ENCODE measurements at regions not wholly inside any gene's neighbourhood (a gene's known extent, or its start where the extent isn't known, plus 50 kb on each side); places are given as distances from the start of the nearest gene placed in this dataset.

GRCh38 chr6:137783710-137784109, 83.3 kb upstream of the TNFAIP3 start:
- no peak overlapping the region for H3K27ac ChIP-seq
- no peak overlapping the region for H3K4me3 ChIP-seq

- no peak overlapping the region for H3K27ac ChIP-seq
- no peak overlapping the region for H3K4me3 ChIP-seq
Observed at GRCh38 chr6:137784583-137784982, 82.5 kb upstream of the TNFAIP3 start.

- no peak overlapping the region for H3K27ac ChIP-seq
- no peak overlapping the region for H3K4me3 ChIP-seq
Observed at GRCh38 chr6:137787016-137787415, 80.0 kb upstream of the TNFAIP3 start.

GRCh38 chr6:137788248-137788647, 78.8 kb upstream of the TNFAIP3 start:
- Histone ChIP-seq H3K4me3 (no peak overlapping the region), H3K27ac (no peak overlapping the region)

GRCh38 chr6:137791281-137792159, 75.5 kb upstream of the TNFAIP3 start:
- H3K27ac ChIP-seq = peak overlapping the region in 6 of 21 experiments; percentile 11 to 72 (median 52)

GRCh38 chr6:137792160-137793033, 74.7 kb upstream of the TNFAIP3 start:
- no peak overlapping the region for H3K4me3 ChIP-seq
- peak overlapping the region in 6 of 21 experiments; percentile 11 to 72 (median 40) for H3K27ac ChIP-seq

More at GRCh38 chr6:137791281-137792159, 75.5 kb upstream of the TNFAIP3 start:
- no peak overlapping the region for H3K4me3 ChIP-seq

- Histone ChIP-seq H3K4me3 (no peak overlapping the region), H3K27ac (peak overlapping the region in 3 of 21 experiments; percentile 6 to 41 (median 26))
Observed at GRCh38 chr6:137793805-137794515, 73.1 kb upstream of the TNFAIP3 start.

GRCh38 chr6:137794516-137795201, 72.4 kb upstream of the TNFAIP3 start:
- Histone ChIP-seq H3K27ac (peak overlapping the region in 4 of 21 experiments; percentile 6 to 41 (median 20)), H3K4me3 (no peak overlapping the region)

- Histone ChIP-seq H3K27ac (no peak overlapping the region), H3K4me3 (no peak overlapping the region)
Observed at GRCh38 chr6:137795501-137795900, 71.6 kb upstream of the TNFAIP3 start.

- Histone ChIP-seq H3K27ac (no peak overlapping the region), H3K4me3 (no peak overlapping the region)
Observed at GRCh38 chr6:137798261-137798660, 68.8 kb upstream of the TNFAIP3 start.

- Histone ChIP-seq H3K27ac (peak overlapping the region in 1 of 21 experiments; percentile 32), H3K4me3 (no peak overlapping the region)
Observed at GRCh38 chr6:137798846-137799245, 68.2 kb upstream of the TNFAIP3 start.

- peak overlapping the region in 4 of 21 experiments; percentile 17 to 39 (median 28) for H3K27ac ChIP-seq
- no peak overlapping the region for H3K4me3 ChIP-seq
Observed at GRCh38 chr6:137799950-137800568, 67.0 kb upstream of the TNFAIP3 start.

GRCh38 chr6:137800762-137801161, 66.3 kb upstream of the TNFAIP3 start:
- H3K27ac ChIP-seq = peak overlapping the region in 1 of 21 experiments; percentile 37
- H3K4me3 ChIP-seq = no peak overlapping the region

- Histone ChIP-seq H3K4me3 (no peak overlapping the region), H3K27ac (no peak overlapping the region)
Observed at GRCh38 chr6:137801352-137802114, 65.5 kb upstream of the TNFAIP3 start.

- H3K27ac ChIP-seq = no peak overlapping the region
- H3K4me3 ChIP-seq = no peak overlapping the region
Observed at GRCh38 chr6:137802408-137803182, 64.5 kb upstream of the TNFAIP3 start.

GRCh38 chr6:137804637-137805036, 62.4 kb upstream of the TNFAIP3 start:
- H3K4me3 ChIP-seq = no peak overlapping the region
- H3K27ac ChIP-seq = peak overlapping the region in 1 of 21 experiments; percentile 27

GRCh38 chr6:137805622-137806021, 61.4 kb upstream of the TNFAIP3 start:
- Histone ChIP-seq H3K4me3 (no peak overlapping the region), H3K27ac (peak overlapping the region in 1 of 21 experiments; percentile 27)
